Glomerular endothelial cell (primary cell): ENCODE measurements at regions not wholly inside any gene's neighbourhood (a gene's known extent, or its start where the extent isn't known, plus 50 kb on each side); places are given as distances from the start of the nearest gene placed in this dataset.

Source experiments
- DNase-seq: peaks from one replicate; pipeline ENCODE4 v3.0.0-alpha.2; 2011; ENCODE audit warnings: low read depth, low spot score; ENCODE audit errors: extremely low read depth

DNA sequence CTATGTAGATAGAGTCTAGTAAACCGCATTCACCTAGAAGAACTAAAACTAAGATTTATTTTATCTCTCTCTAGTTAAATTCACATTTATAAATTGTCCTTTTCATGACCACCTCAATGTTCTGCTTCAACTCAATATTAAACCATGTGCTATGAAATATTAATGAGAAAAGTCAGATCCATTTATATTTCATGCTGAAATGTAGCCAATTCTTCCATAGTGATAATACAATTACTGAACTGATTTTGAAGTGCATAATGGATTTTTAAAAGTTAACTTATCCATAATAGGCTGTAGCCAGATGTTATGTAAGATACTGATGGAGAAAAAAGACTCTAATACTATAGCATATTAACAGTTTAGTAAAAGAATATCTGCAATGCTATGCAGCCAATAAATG lies 479.7 kb upstream of the PCDH15 start:
- DNase-seq: no peak

DNA sequence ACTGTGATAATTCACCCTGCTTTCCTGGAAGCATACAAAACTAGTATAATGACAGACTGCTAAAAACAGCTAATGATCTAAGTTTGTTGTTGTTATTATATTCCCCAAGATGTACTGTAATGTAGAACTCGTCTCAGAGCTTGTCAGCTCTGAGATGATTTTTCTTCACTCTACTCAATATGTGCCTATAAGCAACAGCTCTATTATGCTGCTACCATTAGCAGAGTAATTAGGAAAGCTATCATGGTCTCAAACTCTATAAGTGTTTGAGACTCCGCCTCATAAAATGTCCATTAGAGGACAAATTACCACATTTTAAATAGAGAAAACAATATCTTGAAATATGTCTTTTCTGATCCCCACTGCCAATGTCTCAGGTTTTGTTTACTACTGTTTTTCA lies 476.5 kb upstream of the PCDH15 start:
- DNase-seq: no peak

DNA sequence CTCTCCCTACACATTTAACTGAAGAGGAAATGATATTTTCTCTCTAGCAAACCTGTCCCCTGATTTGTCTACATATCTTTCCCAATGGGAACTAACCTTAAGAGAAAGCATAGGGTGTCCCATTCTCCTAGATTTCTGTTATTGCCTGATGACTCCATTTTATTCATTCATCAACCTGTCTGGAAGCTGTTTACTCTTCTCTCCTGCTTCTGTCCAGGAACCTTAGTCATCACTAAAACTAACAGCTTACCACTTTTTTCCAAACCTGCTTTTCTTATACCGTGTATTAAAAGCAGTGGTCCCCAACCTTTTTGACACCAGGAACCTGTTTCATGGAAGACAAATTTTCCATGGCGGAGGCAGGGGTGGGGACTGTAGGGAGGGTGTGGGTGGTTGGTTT lies 473.3 kb upstream of the PCDH15 start:
- DNase-seq: no peak

DNA sequence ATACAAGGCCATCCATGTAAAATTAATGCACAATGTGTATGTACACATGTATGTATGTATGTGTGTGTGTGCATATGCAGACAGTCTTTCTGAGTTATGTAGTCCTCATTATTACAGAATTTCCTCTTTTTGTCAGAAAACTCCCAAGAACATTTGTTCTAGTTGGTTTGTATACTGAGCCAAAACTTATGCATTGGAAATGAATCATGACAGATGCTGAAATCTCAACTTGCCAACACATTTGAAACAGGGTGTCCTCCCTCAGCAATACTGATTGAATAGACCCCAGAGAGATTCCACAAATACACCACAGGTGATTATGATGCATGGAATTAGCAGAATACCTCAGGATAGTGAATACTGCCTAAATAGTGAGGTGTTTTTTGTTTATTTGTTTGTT lies 472.9 kb upstream of the PCDH15 start:
- no peak for DNase-seq

DNA sequence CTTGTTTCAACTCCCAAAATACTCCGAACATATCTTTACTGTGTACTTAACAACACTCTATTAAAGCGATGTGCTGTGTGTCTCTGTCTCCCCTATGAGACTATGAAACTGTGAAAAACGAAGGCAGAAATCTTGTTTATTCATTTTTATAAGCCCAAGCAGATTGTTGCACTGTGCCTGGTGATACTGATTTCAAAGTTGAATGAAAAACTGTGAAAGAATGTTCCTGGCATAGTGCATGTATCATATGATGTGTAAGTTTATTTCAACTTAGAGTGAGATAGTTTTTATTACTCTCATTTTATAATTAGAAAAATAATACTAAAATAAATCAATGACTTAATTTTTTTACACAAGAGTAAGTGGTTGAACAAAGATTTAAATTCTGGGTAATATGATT lies 471.9 kb upstream of the PCDH15 start:
- no peak for DNase-seq

DNA sequence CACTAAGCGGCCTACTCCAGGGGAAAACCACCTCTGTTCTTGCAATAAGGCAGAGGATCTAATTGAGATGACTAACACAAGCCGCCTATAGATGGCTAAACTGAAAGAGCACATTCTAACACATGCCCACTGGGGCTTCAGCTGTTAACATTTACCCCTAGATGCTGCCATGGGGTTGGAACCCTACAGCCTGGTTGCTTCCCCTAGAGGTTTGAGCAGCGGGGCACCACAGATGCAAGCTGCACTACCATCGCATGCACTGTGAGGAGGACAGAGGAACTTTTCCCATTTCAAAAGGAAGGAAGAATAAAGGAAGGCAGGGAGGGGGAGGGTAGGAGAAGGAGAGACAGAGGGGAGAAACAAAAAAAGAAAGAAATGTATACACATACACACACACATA lies 465.8 kb upstream of the PCDH15 start:
- no peak for DNase-seq

DNA sequence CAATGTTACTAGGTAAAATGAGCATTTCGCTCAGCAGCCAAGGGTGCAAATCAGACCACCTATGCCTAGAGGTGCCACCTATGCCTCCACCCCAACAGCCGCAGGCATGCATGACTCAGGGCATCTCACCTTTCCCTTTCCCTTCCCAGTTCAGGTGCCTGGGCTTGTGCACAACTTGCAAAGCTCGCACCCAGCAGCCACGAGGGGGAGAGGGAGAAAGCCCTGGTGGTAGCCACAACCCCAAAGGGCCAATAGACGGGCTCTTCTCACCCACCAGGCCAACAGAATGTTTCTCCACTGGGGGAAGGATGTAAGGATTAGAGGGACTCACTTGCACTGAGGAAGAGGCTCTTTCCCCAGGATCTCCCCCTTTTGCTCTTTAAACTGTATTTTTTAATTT lies 462.3 kb upstream of the PCDH15 start:
- DNase-seq: no peak

DNA sequence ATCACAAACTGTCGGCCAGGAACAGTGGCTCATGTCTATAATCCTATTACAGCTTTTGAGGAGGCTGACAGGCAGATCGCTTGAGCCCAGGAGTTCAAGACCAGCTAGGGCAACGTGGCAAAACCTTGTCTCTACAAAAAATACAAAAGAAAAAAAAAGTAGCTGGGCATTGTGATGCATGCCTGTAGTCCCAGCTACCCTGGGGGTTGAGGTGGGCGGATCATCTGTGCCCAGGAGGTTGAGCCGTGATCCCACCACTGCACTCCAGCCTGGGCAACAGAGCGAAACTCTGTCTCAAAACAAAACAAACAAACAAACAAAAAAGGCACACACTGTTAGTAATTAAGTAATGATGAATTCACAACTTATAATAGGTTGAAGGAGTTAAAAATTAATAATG lies 441.5 kb upstream of the PCDH15 start:
- DNase-seq: no peak

DNA sequence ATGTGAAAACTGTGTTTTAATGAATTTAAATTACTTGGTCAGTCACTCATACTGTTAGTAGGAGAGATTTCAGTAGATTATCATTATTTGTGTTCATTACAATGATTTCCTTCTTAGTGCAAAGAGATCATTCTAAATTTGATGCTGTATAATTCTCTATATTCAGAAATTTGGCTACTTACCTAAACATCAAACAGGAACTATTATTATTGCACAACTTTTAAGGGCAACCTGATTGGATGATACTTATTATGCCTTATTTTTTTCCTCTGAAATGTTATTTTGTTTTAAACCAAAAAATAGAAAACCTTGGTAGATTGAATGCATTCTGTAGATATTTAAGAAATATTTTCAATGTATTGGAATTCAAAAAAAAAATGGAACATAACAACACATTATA lies 436.4 kb upstream of the PCDH15 start:
- no peak for DNase-seq

DNA sequence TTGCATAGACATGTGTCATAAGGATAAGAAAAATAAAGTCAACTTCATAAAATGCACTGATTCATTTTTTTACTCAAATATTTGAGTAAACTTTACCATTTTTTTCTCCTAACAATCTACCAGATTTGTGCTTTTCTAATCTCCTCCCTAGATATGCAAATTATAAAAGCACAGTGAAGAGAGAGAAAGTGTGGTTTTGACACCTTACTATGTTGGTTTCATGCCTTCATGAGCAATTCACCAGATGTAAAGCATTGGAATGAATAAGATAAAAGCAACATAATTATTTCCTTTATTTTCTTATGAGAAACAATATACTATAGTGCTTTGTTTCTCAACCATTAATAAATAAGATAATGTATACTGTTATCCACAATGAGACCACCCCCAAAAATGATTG lies 432.5 kb upstream of the PCDH15 start:
- no peak for DNase-seq

DNA sequence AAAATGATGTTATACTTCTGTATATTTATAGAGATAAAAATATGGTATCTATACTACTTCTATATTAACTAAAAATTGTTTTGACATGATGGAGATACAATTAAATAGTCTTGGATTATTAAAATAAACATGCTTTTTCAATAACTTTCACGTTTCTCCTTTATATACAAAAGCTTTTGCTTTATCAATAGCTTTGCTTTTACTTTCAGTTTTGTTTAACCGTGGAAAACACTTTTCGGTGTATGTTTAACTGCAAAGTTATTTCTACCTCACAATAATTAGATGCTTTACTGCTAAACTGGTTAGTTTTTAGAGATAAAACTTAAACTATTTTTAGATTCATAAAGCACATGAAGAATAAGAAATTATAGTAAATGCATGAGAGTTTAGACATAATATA lies 432.1 kb upstream of the PCDH15 start:
- DNase-seq: no peak

DNA sequence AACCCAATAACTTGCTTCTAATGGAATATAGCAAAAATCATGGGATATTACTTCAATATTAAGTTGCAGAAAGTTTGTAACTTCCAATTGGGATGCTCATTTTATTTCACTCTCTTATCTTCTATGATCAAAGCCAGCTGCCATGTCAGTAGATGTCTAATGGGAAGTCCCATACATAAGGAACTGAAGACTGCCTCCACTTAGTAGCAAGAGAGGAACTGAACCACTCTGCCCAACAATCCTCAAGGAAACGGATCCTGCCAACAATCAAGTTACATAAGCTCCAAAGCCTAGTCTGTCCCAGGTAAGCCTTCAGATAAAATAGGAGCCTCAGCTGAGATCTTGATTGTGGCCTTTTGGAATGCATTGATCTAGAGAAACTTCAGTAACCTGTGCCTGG lies 431.5 kb upstream of the PCDH15 start:
- no peak for DNase-seq

DNA sequence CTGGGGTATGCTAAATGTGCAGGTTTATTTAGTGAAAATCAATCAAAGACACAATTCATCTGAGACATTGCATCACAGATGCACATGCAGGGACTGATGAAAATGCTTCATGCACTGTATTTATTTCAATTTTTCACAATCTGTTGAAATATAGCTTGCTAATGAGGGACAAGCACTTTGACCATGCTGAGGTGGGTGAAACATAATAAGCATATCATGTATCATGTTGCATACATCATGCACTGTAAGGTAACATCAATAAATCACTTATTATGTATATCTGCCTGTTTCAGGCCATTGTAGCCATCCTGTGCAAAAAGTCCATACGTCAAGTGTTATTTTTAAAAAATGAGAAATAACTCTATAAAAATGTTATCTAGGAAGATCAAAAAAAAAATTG lies 426.9 kb upstream of the PCDH15 start:
- DNase-seq: no peak

DNA sequence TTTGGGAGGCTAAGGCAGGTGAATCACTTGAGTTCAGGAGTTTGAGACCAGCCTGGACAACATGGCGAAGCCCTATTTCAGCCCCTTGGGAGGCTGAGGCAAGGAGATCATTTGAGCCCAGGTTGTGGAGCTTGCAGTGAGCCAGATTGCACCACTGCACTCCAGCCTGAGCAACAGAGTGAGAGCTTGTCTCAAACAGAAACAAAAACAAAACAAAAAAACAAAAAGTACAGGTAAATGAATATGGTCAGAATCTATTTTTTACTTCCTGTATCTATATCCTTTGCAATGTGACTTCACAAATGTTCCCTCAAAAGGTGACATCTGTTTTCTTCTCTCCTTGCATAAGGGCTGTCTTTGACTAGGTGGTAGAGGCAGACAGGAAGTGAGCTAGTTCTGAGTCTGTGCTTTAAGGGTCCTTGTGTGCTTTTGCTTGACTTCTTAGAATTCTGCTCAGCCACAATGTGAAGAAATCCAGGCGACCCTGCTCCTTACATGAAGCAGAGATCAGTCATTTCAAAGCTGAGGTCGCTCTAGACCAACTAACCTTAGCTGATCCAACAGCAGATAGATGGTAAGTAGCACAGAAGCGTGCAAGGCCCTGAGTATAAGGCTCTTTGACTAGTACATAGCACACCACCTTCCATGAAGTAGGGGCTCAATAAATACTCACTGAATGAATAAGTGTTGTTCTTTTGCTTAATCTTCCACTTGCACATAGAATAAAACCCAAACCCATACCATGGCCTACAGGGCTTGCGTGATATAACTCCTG lies 423.2 kb upstream of the PCDH15 start:
- DNase-seq: no peak

DNA sequence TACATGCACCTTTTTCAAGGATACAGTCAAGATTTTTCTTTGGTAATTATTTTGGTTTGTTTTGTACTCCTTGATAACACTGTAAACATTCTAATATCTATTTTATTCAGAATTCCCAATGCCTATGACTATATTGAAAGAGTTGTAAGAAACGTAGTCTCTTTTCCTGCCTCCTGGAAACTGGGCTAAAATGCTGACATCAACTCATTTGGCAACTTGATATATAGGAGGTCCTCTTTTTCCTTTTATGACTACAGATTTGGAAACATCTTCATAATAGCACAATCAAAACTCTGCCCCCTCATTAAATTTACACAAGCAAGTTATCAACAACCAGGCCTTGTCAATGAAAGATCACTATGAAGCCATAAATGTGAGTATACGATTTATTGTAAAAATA lies 422.3 kb upstream of the PCDH15 start:
- no peak for DNase-seq

DNA sequence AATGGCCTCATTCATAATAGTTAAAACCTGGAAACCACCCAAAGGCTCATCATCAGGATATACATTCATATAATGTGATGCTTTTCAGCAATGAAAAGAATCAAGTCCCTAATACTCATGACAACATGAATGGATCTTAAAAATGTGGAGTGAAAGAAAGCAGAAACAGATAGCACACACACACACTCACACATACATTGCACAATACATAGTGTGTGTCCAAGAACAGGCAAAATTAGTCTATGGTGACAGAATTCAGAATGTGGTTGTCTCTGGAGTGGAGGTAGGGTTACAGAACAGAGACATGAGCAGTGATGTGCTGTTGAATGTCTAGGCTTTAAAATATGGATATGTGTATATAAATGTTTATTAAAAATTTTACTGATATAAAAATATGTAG lies 419.9 kb upstream of the PCDH15 start:
- DNase-seq: no peak

DNA sequence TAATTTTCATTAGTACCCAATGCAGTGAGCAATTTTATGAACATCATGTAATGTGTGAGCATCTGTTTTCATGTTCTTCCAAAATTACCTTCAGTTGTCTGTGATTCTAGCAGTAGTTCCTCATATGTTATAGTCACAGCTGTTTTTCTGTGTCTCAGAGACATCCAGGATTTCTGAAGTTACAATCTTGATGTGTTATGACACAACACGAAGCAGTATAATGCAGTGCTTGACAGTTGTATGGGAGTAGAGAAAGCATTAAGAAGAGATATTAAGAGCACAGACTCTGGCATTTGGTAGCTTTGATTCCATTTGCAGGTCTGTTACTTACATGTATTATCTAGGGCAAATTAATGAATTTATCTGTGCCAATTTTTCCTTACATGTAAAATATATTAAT lies 414.7 kb upstream of the PCDH15 start:
- no peak for DNase-seq

DNA sequence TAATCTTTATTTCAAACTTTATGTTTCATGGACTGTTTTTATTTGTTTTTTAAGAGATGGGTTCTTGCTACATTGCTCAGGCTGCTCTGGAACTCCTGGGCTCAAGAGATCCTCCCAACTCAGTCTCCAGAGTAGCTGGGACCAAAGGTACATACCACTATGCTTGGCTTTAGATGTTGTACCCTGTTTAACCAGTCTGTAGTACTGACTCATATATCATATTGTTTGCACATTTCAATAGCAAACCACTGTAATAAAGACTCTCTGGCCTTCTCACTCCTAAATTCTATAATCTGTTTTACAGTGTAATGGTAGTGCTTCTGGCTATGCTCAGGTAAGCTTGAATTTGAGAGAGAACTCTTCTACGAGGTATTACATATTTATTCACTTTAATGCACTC lies 413.6 kb upstream of the PCDH15 start:
- DNase-seq: no peak

DNA sequence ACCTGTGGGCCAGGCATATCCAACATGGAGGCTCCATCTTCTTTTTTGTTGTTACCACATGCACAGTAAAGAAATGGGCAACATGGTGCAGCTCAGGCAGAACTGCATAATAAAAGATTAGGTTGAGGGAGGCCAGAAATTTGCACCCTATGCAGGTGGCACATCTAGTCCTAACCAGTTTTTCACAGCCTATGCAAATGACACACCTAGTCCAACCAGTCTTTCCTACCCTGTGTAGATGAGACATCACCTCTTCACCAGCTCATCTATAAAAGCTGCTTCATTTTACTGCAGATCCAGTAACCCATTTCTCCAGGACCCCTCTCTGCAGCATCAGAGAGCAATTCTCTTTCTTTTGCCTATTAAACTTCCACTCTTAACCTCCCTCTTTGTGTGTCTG lies 411.0 kb upstream of the PCDH15 start:
- DNase-seq: no peak

DNA sequence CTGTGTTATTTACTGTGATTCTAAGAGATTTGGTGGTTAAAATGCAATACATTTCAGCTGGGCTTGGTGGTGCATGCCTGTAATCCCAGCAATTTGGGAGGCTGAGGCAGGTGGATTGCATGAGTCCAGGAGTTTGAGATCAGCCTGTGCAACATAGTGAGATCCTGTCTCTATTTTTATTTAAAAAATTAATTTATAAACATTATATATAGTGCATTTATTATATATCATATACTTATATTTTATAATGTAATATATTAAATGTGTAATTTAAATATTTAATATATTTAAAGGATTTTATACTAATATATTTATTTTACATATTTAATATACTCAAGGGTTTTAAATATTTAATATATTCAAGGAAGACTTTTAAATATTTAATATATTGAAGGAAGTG lies 402.8 kb upstream of the PCDH15 start:
- DNase-seq: no peak

DNA sequence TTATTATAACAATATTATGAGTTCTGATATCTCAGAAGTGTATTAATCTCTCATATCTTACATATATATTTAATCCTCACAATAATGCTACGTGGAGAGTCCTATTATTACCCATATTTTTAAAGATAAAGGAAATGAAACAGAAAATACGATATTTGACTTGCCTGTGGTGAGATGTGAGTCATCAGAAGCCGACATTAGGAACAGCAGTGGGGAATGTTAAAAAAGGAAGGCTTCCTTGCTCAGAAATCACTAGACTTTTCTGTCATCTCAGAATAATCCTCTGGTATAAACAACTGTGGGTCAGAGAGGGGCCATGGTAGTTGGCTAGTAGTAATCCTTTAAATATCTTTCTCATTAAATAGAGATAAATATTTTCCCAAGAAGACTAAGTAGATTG lies 402.3 kb upstream of the PCDH15 start:
- no peak for DNase-seq

DNA sequence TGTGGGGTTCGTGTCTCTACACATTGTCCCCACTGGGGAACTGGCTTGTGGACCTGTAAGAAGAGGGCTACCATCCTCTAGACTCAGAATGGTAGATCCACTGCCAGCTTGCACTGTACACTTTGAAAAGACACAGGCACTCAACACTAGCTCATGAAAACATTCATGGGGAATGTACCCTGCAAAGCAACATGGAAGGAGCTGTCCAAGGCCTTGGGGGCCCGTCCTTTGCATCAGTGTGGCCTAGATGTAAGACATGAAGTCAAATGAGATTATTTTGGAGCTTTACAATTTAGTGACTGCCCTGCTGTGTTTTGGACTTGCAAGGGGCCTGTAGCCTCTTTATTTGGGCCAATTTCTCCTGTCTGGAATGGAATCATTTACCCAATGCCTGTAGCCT lies 399.0 kb upstream of the PCDH15 start:
- DNase-seq: no peak

DNA sequence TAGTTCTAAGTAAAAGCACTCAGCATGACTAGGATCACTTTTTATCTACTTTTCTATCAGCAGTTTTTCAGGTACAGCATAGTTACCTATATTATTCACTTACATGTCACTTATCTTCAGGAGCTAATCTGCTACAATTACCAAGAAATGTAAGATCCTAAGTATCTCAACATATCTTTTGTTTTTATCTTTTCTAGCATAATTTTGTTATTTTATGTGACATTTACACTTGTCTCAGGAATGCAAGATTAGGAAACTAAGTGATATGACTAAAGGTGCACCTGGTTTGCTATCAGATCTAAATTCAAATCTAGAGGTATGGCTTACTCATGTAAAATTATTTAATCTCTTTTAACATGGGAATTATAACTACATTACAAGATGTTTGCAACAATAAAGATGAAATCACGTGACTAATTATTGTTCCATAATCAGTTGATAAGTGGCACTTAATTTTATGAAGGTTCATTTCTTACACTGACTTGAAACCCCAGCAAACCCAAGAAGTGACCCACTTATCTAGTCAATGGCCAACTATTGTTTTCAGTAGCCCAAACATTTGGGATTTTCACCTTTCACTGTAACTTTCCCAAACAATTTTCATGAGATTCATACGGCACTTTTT lies 390.3 kb upstream of the PCDH15 start:
- DNase-seq: no peak
